GM20000 (cell line): ENCODE measurements at regions not wholly inside any gene's neighbourhood (a gene's known extent, or its start where the extent isn't known, plus 50 kb on each side); places are given as distances from the start of the nearest gene placed in this dataset.

Experiments
- DNase-seq: peaks from one replicate; pipeline ENCODE4 v3.0.0; 2012; ENCODE audit warnings: low spot score
- TF ChIP-seq, protein P1 (sequence below): IDR thresholded peaks from 2 replicates; pipeline ENCODE4 v1.5.1; 2012; ENCODE audit warnings: mild to moderate bottlenecking, control low read depth; ENCODE audit errors: extremely low read depth, missing control alignments

GRCh38 chr5:114561415-114561814 is 199.5 kb downstream of the KCNN2 start:
- no peak for DNase-seq
- TF ChIP-seq, protein P1, sequence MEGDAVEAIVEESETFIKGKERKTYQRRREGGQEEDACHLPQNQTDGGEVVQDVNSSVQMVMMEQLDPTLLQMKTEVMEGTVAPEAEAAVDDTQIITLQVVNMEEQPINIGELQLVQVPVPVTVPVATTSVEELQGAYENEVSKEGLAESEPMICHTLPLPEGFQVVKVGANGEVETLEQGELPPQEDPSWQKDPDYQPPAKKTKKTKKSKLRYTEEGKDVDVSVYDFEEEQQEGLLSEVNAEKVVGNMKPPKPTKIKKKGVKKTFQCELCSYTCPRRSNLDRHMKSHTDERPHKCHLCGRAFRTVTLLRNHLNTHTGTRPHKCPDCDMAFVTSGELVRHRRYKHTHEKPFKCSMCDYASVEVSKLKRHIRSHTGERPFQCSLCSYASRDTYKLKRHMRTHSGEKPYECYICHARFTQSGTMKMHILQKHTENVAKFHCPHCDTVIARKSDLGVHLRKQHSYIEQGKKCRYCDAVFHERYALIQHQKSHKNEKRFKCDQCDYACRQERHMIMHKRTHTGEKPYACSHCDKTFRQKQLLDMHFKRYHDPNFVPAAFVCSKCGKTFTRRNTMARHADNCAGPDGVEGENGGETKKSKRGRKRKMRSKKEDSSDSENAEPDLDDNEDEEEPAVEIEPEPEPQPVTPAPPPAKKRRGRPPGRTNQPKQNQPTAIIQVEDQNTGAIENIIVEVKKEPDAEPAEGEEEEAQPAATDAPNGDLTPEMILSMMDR, result no peak
